ENCODE measurements at regions not wholly inside any gene's neighbourhood (a gene's known extent, or its start where the extent isn't known, plus 50 kb on each side); places are given as distances from the start of the nearest gene placed in this dataset.

DNA sequence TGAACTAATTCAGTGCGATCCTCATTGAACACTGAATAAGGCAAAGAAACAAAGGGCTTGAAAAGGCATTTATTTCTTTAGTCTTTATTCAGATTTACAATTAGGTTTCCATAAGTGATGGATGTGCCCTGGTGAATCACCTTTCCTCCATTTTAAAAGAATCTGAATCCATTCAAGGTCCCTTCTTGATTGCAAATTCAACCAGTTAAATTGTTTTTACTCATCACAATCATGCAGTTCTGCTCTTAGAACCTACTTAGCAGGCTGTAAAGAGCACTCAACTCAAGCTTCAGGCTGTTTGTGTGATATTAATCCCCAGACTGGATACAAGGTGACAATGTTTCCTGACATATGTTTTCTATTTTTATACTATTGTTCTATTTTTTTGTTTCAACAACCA, 321.0 kb downstream of the TBC1D4 start:
- TF ChIP-seq PRRX2 (CRISPR knock-in tag; IDR thresholded peaks at IDR 0.05) (no peak), PREB (CRISPR knock-in tag; IDR thresholded peaks at IDR 0.05; ENCODE audit: borderline replicate concordance) (no peak), ZBTB43 (CRISPR knock-in tag; IDR thresholded peaks at IDR 0.05) (no peak), TEAD1 (CRISPR knock-in tag; IDR thresholded peaks at IDR 0.05) (no peak), MAX (CRISPR knock-in tag; IDR thresholded peaks at IDR 0.05) (no peak), NR3C1 (CRISPR knock-in tag; conservative IDR thresholded peaks at IDR 0.05; ENCODE audit: low read depth) (no peak), ETV6 (CRISPR knock-in tag; IDR thresholded peaks at IDR 0.05) (no peak), USF2 (CRISPR knock-in tag; IDR thresholded peaks at IDR 0.05) (no peak), ZNF232 (CRISPR knock-in tag; IDR thresholded peaks at IDR 0.05) (no peak), MLX (CRISPR knock-in tag; IDR thresholded peaks at IDR 0.05) (no peak)
- TF ChIP-seq, protein P1, sequence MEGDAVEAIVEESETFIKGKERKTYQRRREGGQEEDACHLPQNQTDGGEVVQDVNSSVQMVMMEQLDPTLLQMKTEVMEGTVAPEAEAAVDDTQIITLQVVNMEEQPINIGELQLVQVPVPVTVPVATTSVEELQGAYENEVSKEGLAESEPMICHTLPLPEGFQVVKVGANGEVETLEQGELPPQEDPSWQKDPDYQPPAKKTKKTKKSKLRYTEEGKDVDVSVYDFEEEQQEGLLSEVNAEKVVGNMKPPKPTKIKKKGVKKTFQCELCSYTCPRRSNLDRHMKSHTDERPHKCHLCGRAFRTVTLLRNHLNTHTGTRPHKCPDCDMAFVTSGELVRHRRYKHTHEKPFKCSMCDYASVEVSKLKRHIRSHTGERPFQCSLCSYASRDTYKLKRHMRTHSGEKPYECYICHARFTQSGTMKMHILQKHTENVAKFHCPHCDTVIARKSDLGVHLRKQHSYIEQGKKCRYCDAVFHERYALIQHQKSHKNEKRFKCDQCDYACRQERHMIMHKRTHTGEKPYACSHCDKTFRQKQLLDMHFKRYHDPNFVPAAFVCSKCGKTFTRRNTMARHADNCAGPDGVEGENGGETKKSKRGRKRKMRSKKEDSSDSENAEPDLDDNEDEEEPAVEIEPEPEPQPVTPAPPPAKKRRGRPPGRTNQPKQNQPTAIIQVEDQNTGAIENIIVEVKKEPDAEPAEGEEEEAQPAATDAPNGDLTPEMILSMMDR (IDR thresholded peaks at IDR 0.05): no peak
- TF ChIP-seq, protein P2, sequence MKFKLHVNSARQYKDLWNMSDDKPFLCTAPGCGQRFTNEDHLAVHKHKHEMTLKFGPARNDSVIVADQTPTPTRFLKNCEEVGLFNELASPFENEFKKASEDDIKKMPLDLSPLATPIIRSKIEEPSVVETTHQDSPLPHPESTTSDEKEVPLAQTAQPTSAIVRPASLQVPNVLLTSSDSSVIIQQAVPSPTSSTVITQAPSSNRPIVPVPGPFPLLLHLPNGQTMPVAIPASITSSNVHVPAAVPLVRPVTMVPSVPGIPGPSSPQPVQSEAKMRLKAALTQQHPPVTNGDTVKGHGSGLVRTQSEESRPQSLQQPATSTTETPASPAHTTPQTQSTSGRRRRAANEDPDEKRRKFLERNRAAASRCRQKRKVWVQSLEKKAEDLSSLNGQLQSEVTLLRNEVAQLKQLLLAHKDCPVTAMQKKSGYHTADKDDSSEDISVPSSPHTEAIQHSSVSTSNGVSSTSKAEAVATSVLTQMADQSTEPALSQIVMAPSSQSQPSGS (CRISPR knock-in tag; IDR thresholded peaks at IDR 0.05; ENCODE audit: borderline replicate concordance, low read depth): no peak

Data from WTC11 (cell line).